Fibroblast of villous mesenchyme (primary cell): ENCODE measurements at regions not wholly inside any gene's neighbourhood (a gene's known extent, or its start where the extent isn't known, plus 50 kb on each side); places are given as distances from the start of the nearest gene placed in this dataset.

Source experiments
- DNase-seq: peaks from one replicate; pipeline ENCODE4 v3.0.0-alpha.2; 2010; ENCODE audit warnings: low read depth
- H3K4me3 ChIP-seq: 2 replicates; pipeline ENCODE4 v1.5.1; 2011; ENCODE audit warnings: low read depth, mild to moderate bottlenecking, low read length
- TF ChIP-seq, protein P1 (sequence below): IDR thresholded peaks from 2 replicates; pipeline ENCODE4 v1.5.1; 2012; ENCODE audit warnings: low read depth, mild to moderate bottlenecking, low read length; ENCODE audit not compliant: insufficient read depth

DNA sequence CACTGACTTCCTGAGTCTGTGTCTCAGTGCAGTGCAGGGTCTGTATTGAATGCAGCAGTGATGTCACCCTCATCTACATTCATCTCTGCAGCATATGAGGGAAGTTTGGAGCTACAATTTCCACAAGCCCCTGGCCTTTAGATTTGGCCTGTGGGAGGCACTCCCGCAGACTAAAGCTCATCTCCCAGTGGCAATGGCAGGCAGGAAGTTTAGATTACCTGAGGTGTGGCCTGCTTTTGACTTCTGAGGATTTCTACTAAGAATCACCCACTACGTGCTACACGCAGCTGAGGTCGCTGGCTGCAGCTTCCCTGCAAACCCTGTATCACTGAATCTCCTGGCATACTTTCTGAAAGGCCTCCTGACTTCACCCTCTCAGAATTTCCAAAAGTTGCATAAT is 202.2 kb upstream of the PRKD1 start:
- DNase-seq, result no peak
- H3K4me3 ChIP-seq, result no peak overlapping the region
- TF ChIP-seq, protein P1, sequence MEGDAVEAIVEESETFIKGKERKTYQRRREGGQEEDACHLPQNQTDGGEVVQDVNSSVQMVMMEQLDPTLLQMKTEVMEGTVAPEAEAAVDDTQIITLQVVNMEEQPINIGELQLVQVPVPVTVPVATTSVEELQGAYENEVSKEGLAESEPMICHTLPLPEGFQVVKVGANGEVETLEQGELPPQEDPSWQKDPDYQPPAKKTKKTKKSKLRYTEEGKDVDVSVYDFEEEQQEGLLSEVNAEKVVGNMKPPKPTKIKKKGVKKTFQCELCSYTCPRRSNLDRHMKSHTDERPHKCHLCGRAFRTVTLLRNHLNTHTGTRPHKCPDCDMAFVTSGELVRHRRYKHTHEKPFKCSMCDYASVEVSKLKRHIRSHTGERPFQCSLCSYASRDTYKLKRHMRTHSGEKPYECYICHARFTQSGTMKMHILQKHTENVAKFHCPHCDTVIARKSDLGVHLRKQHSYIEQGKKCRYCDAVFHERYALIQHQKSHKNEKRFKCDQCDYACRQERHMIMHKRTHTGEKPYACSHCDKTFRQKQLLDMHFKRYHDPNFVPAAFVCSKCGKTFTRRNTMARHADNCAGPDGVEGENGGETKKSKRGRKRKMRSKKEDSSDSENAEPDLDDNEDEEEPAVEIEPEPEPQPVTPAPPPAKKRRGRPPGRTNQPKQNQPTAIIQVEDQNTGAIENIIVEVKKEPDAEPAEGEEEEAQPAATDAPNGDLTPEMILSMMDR, result no peak

DNA sequence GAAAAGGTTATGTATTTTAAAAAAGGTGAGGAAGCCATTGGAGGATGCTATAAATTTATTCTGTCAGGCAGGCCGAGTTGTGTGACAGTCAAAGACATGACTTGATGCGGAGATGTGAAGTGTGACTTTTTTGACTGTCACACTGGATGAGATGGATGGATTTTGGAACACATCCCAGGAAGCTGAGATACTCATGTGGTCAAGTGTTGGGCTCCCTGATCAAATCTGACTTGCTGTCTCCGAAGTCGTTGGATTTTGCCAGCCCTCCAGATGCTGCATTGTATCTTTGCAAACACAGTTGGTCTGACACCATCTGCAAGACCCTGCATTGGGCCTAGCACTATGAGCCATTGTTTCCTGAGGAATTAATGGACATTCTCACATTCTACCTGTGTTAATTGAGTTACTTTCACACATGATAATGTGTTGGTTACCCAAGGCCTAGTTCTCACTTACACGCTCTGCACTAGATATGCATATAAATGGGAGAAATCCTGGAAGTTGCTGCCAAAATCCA is 204.0 kb upstream of the PRKD1 start:
- TF ChIP-seq, protein P1, result no peak
- no peak for DNase-seq
- no peak overlapping the region for H3K4me3 ChIP-seq

DNA sequence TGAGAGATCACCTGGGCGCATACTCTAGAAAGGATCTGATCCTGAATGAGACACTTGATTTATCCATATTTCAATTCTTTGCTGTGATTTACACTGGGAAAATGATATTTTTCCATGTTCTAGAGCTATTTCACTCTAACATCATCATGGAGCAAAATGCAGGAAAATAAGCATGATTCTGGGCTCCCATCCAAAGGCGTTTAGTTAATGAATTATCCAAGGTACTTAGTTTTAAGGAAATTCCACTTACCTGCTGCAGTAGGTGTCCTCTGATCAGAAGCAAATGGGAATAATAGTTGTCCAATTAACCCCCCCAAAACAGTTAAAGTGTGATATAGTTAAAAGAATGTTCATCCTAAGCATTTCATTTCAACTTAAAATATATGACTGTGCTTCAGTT is 204.5 kb upstream of the PRKD1 start:
- H3K4me3 ChIP-seq, result no peak overlapping the region
- TF ChIP-seq, protein P1, result no peak
- DNase-seq, result no peak

DNA sequence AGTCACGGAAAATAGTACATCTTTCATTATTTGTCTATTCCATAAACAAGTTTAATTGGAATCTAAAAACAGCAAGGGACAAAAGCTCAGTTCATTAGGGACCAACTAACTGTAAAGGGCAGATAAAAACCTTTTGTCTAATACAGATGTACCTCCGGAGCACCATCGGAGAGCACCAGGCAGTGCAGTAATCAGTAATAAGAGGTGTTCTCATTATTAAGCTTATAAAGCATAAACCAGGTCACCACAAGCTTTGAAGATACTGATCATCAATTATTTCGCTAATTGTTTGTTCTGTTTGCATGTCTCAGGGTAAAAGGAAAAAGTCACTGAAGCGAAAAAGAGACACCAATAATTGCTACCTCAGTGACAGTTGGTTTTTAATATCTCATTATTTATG is 207.3 kb upstream of the PRKD1 start:
- no peak overlapping the region for H3K4me3 ChIP-seq
- no peak for DNase-seq
- TF ChIP-seq, protein P1, result no peak

DNA sequence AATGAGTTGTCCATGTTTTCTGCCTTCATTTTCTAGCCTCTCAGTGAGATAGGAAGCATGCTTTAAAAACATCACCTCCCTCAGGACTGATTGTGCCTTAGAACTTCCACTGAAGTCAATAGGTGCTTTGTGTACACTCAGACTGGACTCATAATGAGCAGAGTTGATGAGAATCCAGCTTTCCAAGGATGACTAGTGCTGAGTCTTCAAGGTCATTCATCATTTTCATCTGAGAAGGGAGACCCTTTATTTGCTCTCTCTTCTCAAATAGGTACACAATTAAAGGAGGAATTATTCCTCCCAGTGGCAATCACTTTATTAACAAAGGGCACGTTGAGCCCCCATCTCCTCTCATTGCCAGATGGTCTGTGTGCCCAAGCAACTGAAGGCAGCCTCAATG is 210.9 kb upstream of the PRKD1 start:
- H3K4me3 ChIP-seq, result no peak overlapping the region
- TF ChIP-seq, protein P1, result no peak
- DNase-seq, result no peak

DNA sequence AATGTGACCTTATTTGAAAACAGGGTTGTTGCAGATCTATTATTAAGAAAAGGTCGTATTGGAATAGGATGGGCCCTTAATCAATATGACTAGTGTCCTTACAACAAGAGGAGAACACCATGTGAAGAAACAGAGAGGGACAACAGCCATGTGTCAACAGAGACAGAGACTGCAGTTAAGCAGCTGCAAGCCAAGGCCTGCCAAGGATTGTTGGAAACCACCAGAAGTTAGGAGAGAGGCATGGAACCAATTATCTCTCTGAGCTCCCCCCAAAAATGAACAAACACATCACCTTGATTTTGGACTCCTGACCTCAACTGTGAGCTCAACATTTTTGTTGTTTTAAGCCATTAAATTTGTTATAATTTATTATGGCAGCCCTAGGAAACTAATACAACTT is 214.6 kb upstream of the PRKD1 start:
- no peak overlapping the region for H3K4me3 ChIP-seq
- TF ChIP-seq, protein P1, result no peak
- DNase-seq, result no peak

DNA sequence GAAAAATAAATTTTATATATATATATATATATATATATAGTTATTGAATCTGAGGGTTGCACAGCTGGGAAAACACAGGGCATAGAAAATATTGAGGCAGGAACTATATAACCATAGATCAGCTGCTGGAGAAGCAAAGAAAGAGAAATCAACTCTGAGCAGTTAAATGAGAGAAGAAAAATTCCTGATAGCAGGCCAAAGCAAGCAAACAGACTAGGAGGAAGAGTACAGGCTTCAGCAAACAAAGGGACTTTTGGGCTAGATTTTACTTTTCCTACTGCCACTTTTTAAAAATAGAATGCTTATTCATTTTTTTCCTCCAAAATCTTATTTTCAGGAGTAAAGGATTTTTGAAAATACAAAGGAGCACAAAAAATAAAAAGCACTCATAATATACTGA is 216.0 kb upstream of the PRKD1 start:
- no peak for DNase-seq
- TF ChIP-seq, protein P1, result no peak

More for the DNA sequence above, 216.0 kb upstream of the PRKD1 start:
- H3K4me3 ChIP-seq, result no peak overlapping the region
